ENCODE measurements at regions not wholly inside any gene's neighbourhood (a gene's known extent, or its start where the extent isn't known, plus 50 kb on each side); places are given as distances from the start of the nearest gene placed in this dataset.

GRCh38 chr22:48247829-48248228, 1485.4 kb downstream of the TBC1D22A start:
- CTCF ChIA-PET, result no interaction called here
- H3K9me2 ChIP-seq (ENCODE audit: insufficient read depth), result no peaks in the 10 kb centered on the region
- no peaks in the 10 kb centered on the region for H3K4me1 ChIP-seq (ENCODE audit: control insufficient read depth in 1 of 2, insufficient read depth in 2 of 2, low read length in 2 of 2)
- no TSS peak for BruUV-seq (replicated peaks)
- no peak overlapping the region for H3K27ac ChIP-seq (ENCODE audit: low read depth, low read length)
- peaks cover 0 to 8% of the 10 kb centered on the region in 2 experiments; a peak in 1 of 4 replicates for H3K9me3 ChIP-seq (ENCODE audit: control insufficient read depth in 1 of 2, insufficient read depth in 1 of 2, low read depth in 1 of 2, low read length in 2 of 2)
- no peak overlapping the region for H3K4me2 ChIP-seq (ENCODE audit: low read length)
- H3K79me2 ChIP-seq (ENCODE audit: insufficient read depth, low read length), result no peaks in the 10 kb centered on the region
- peaks cover 9% of the 10 kb centered on the region; the same call in 1 of the 2 replicates for H3K27me3 ChIP-seq (ENCODE audit: insufficient read depth, low read length)
- H4K20me1 ChIP-seq (ENCODE audit: insufficient read depth), result no peaks in the 10 kb centered on the region
- RAD21 ChIA-PET (ENCODE audit: low non-redundant PET in 1 of 2, low total read pairs in 2 of 2, uncharacterized antibody in 2 of 2, unreplicated experiment in 2 of 2), result no interaction called here
- intact Hi-C loops (cut with micrococcal nuclease), result no loop called here
- no peak overlapping the region for H2AFZ ChIP-seq (ENCODE audit: low read depth, low read length, poor library complexity, severe bottlenecking)
- POLR2A ChIA-PET, result no interaction called here
- TF ChIP-seq EZH2phosphoT487 (IDR thresholded peaks at IDR 0.05; ENCODE audit: borderline replicate concordance), result no peak
- TF ChIP-seq ATF3 (IDR thresholded peaks at IDR 0.05), result no peak
- no peak for TF ChIP-seq SRF (IDR thresholded peaks at IDR 0.05; ENCODE audit: low read depth)
- TF ChIP-seq CEBPB (IDR thresholded peaks at IDR 0.05; ENCODE audit: low read depth), result no peak
- no peak for TF ChIP-seq YY1 (IDR thresholded peaks at IDR 0.05; ENCODE audit: extremely low read depth, insufficient replicate concordance, low read depth, low read length)
- TF ChIP-seq EGR1 (IDR thresholded peaks at IDR 0.05; ENCODE audit: low read depth), result no peak
- TF ChIP-seq ZBTB33 (IDR thresholded peaks at IDR 0.05; ENCODE audit: extremely low read depth, insufficient replicate concordance, low read length), result no peak
- H3K36me3 ChIP-seq (ENCODE audit: control insufficient read depth in 1 of 2, insufficient read depth in 2 of 2, low read length in 2 of 2), result no peaks in the 10 kb centered on the region
- no peak overlapping the region for H3K4me3 ChIP-seq (replicated peaks in 1 of 2; ENCODE audit: low read depth in 1 of 2, low read length in 2 of 2)
- no peak for ATAC-seq
- H3K9ac ChIP-seq (ENCODE audit: low read length), result no peak overlapping the region
- no peak for DNase-seq (ENCODE audit: low read depth, low spot score)

GRCh38 chr22:48245196-48245485, 1482.7 kb downstream of the TBC1D22A start:
- H3K9me2 ChIP-seq (ENCODE audit: insufficient read depth), result no peaks in the 10 kb centered on the region
- intact Hi-C loops (cut with micrococcal nuclease), result no loop called here
- no peaks in the 10 kb centered on the region for H4K20me1 ChIP-seq (ENCODE audit: insufficient read depth)
- H3K36me3 ChIP-seq (ENCODE audit: control insufficient read depth in 1 of 2, insufficient read depth in 2 of 2, low read length in 2 of 2), result no peaks in the 10 kb centered on the region
- H3K27ac ChIP-seq (ENCODE audit: low read depth, low read length), result no peak overlapping the region
- no peak for ATAC-seq
- no TSS peak for BruUV-seq (replicated peaks)
- TF ChIP-seq SIN3A (IDR thresholded peaks at IDR 0.05; ENCODE audit: low read depth), result no peak
- no peak for TF ChIP-seq YY1 (IDR thresholded peaks at IDR 0.05; ENCODE audit: extremely low read depth, insufficient replicate concordance, low read depth, low read length)
- no peak for TF ChIP-seq CTCF (IDR thresholded peaks at IDR 0.05 in 2 of 3, conservative IDR thresholded peaks at IDR 0.05 in 1 of 3; ENCODE audit: borderline replicate concordance in 1 of 3, insufficient read depth in 1 of 3, low read depth in 2 of 3, low read length in 2 of 3)
- no peak for TF ChIP-seq ATF3 (IDR thresholded peaks at IDR 0.05)
- no peak for TF ChIP-seq CBX3 (IDR thresholded peaks at IDR 0.05; ENCODE audit: low read depth)
- no peak for TF ChIP-seq POLR2AphosphoS5 (IDR thresholded peaks at IDR 0.05; ENCODE audit: low read depth, low read length)
- no peak for TF ChIP-seq MAX (IDR thresholded peaks at IDR 0.05)
- no peak for TF ChIP-seq EZH2phosphoT487 (IDR thresholded peaks at IDR 0.05; ENCODE audit: borderline replicate concordance)
- no peak for TF ChIP-seq SP1 (IDR thresholded peaks at IDR 0.05; ENCODE audit: low read depth)
- CTCF ChIA-PET, result no interaction called here
- RAD21 ChIA-PET (ENCODE audit: low non-redundant PET in 1 of 2, low total read pairs in 2 of 2, uncharacterized antibody in 2 of 2, unreplicated experiment in 2 of 2), result no interaction called here
- DNase-seq (ENCODE audit: low read depth, low spot score), result no peak
- H3K4me1 ChIP-seq (ENCODE audit: control insufficient read depth in 1 of 2, insufficient read depth in 2 of 2, low read length in 2 of 2), result no peaks in the 10 kb centered on the region
- H3K79me2 ChIP-seq (ENCODE audit: insufficient read depth, low read length), result no peaks in the 10 kb centered on the region
- peaks cover 0 to 5% of the 10 kb centered on the region in 2 experiments; a peak in 1 of 4 replicates for H3K9me3 ChIP-seq (ENCODE audit: control insufficient read depth in 1 of 2, insufficient read depth in 1 of 2, low read depth in 1 of 2, low read length in 2 of 2)
- no peak overlapping the region for H2AFZ ChIP-seq (ENCODE audit: low read depth, low read length, poor library complexity, severe bottlenecking)
- POLR2A ChIA-PET, result no interaction called here
- H3K9ac ChIP-seq (ENCODE audit: low read length), result no peak overlapping the region
- H3K4me3 ChIP-seq (replicated peaks in 1 of 2; ENCODE audit: low read depth in 1 of 2, low read length in 2 of 2), result no peak overlapping the region
- no peak overlapping the region for H3K4me2 ChIP-seq (ENCODE audit: low read length)
- peaks cover 9% of the 10 kb centered on the region; the same call in 1 of the 2 replicates for H3K27me3 ChIP-seq (ENCODE audit: insufficient read depth, low read length)
